Effector memory CD4-positive, alpha-beta T cell (primary cell): ENCODE measurements at regions not wholly inside any gene's neighbourhood (a gene's known extent, or its start where the extent isn't known, plus 50 kb on each side); places are given as distances from the start of the nearest gene placed in this dataset.
A peak's percentile ranks its signal among the peaks of the same experiment; 100 is the strongest.

Source experiments
- DNase-seq, 3 donors: peaks; one replicate each; pipeline ENCODE4 v3.0.0-alpha.2; 2020
- H3K27ac ChIP-seq: 2 replicates; pipeline ENCODE4 v1.7.0; 2013; ENCODE audit warnings: mild to moderate bottlenecking, low read length, moderate library complexity; ENCODE audit not compliant: insufficient read depth, poor library complexity, severe bottlenecking
- H3K27me3 ChIP-seq: replicated peaks from 2 replicates; pipeline ENCODE4 v1.7.0; 2013; ENCODE audit warnings: mild to moderate bottlenecking, low read length; ENCODE audit not compliant: insufficient read depth, control insufficient read depth, poor library complexity, severe bottlenecking
- H3K36me3 ChIP-seq: 2 replicates; pipeline ENCODE4 v1.7.0; 2013; ENCODE audit warnings: mild to moderate bottlenecking, low read length, moderate library complexity; ENCODE audit not compliant: control insufficient read depth, insufficient read depth
- H3K4me1 ChIP-seq: 2 replicates; pipeline ENCODE4 v1.7.0; 2013; ENCODE audit warnings: low read length, mild to moderate bottlenecking; ENCODE audit not compliant: control insufficient read depth, insufficient read depth, poor library complexity, severe bottlenecking
- H3K4me3 ChIP-seq: 2 replicates; pipeline ENCODE4 v1.7.0; 2013; ENCODE audit warnings: low read length, low read depth, mild to moderate bottlenecking; ENCODE audit not compliant: insufficient read depth, poor library complexity, severe bottlenecking
- H3K9me3 ChIP-seq: 2 replicates; pipeline ENCODE4 v1.7.0; 2013; ENCODE audit warnings: mild to moderate bottlenecking, low read length, moderate library complexity; ENCODE audit not compliant: control insufficient read depth

- Histone ChIP-seq H3K4me1 (peaks cover 46% of the 10 kb centered on the region), H3K27me3 (no peaks in the 10 kb centered on the region), H3K36me3 (no peaks in the 10 kb centered on the region), H3K27ac (peak overlapping the region; percentile 72), H3K4me3 (no peak overlapping the region), H3K9me3 (no peaks in the 10 kb centered on the region)
- no peak for DNase-seq
Measured at GRCh38 chrX:124216396-124217115, 115.9 kb upstream of the TEX13D start.

- H3K9me3 ChIP-seq = no peaks in the 10 kb centered on the region
- H3K36me3 ChIP-seq = no peaks in the 10 kb centered on the region
- H3K27ac ChIP-seq = peak overlapping the region; percentile 72
- peak; percentile 30 to 67 (median 41) for DNase-seq
- H3K4me1 ChIP-seq = peaks cover 43% of the 10 kb centered on the region
- H3K27me3 ChIP-seq = no peaks in the 10 kb centered on the region
- peak overlapping the region; percentile 18 for H3K4me3 ChIP-seq
Measured at GRCh38 chrX:124217304-124218251, 114.9 kb upstream of the TEX13D start.

GRCh38 chrX:124223524-124223923 lies 108.9 kb upstream of the TEX13D start:
- no peaks in the 10 kb centered on the region for H3K36me3 ChIP-seq
- H3K4me3 ChIP-seq = no peak overlapping the region
- H3K4me1 ChIP-seq = peaks cover 8% of the 10 kb centered on the region
- H3K27ac ChIP-seq = no peak overlapping the region
- H3K9me3 ChIP-seq = no peaks in the 10 kb centered on the region
- DNase-seq = no peak
- H3K27me3 ChIP-seq = no peaks in the 10 kb centered on the region

GRCh38 chrX:124224528-124224927 lies 107.9 kb upstream of the TEX13D start:
- Histone ChIP-seq H3K9me3 (no peaks in the 10 kb centered on the region), H3K27me3 (no peaks in the 10 kb centered on the region), H3K4me3 (no peak overlapping the region), H3K4me1 (no peaks in the 10 kb centered on the region), H3K36me3 (no peaks in the 10 kb centered on the region), H3K27ac (no peak overlapping the region)
- no peak for DNase-seq

GRCh38 chrX:124226129-124226528 lies 106.3 kb upstream of the TEX13D start:
- no peak overlapping the region for H3K27ac ChIP-seq
- H3K9me3 ChIP-seq = no peaks in the 10 kb centered on the region
- no peaks in the 10 kb centered on the region for H3K27me3 ChIP-seq
- DNase-seq = no peak
- H3K36me3 ChIP-seq = no peaks in the 10 kb centered on the region
- no peaks in the 10 kb centered on the region for H3K4me1 ChIP-seq
- H3K4me3 ChIP-seq = no peak overlapping the region

- Histone ChIP-seq H3K9me3 (no peaks in the 10 kb centered on the region), H3K36me3 (no peaks in the 10 kb centered on the region), H3K4me3 (no peak overlapping the region), H3K4me1 (no peaks in the 10 kb centered on the region), H3K27me3 (no peaks in the 10 kb centered on the region), H3K27ac (no peak overlapping the region)
- no peak for DNase-seq
Measured at GRCh38 chrX:124228849-124229248, 103.6 kb upstream of the TEX13D start.

DNA sequence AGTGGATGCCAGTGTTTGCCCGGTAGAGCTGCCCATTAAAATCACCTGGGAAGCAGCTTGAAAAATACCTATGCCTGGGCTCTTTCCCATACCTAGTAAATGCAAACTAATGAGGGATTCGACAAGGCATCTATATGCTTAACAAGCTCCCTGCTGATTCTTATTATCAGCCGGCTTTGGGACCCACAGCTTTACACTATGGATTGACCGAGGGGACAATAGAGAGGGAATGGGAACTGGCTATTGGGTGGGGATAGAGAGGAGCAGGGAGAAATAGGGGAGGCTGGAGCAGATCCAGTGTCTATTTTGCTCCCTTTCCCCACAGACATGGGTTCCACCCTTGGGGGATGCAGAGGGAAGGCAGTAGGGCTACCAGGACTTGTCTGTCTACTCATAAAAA lies 103.1 kb upstream of the TEX13D start:
- Histone ChIP-seq H3K4me1 (no peaks in the 10 kb centered on the region), H3K36me3 (no peaks in the 10 kb centered on the region), H3K27me3 (no peaks in the 10 kb centered on the region), H3K27ac (no peak overlapping the region), H3K4me3 (no peak overlapping the region), H3K9me3 (no peaks in the 10 kb centered on the region)
- DNase-seq = no peak

- H3K27ac ChIP-seq = no peak overlapping the region
- no peaks in the 10 kb centered on the region for H3K4me1 ChIP-seq
- H3K9me3 ChIP-seq = no peaks in the 10 kb centered on the region
- no peaks in the 10 kb centered on the region for H3K36me3 ChIP-seq
- no peak for DNase-seq
- no peak overlapping the region for H3K4me3 ChIP-seq
- no peaks in the 10 kb centered on the region for H3K27me3 ChIP-seq
Measured at GRCh38 chrX:124230655-124231450, 101.6 kb upstream of the TEX13D start.

GRCh38 chrX:124231451-124231759 lies 101.1 kb upstream of the TEX13D start:
- Histone ChIP-seq H3K36me3 (no peaks in the 10 kb centered on the region), H3K4me3 (no peak overlapping the region), H3K9me3 (no peaks in the 10 kb centered on the region), H3K27ac (no peak overlapping the region), H3K4me1 (no peaks in the 10 kb centered on the region), H3K27me3 (no peaks in the 10 kb centered on the region)
- DNase-seq = no peak
